HEK293 (cell line): ENCODE measurements at regions not wholly inside any gene's neighbourhood (a gene's known extent, or its start where the extent isn't known, plus 50 kb on each side); places are given as distances from the start of the nearest gene placed in this dataset.

Experiments
- KLF7 ChIP-seq: fragments of 450-650 bp; formaldehyde crosslinking; IDR thresholded peaks from 2 replicates; pipeline ENCODE4 v1.5.1; 2016; ENCODE audit warnings: missing biosample characterization, missing genetic modification characterization, borderline replicate concordance
- TCF7L2 ChIP-seq: IDR thresholded peaks from 2 replicates; pipeline ENCODE4 v1.6.1; 2011; ENCODE audit warnings: low read depth, mild to moderate bottlenecking, inconsistent platforms, low read length, moderate library complexity, borderline replicate concordance
- ZNF24 ChIP-seq: fragments of 450-650 bp; formaldehyde crosslinking; IDR thresholded peaks from 2 replicates; pipeline ENCODE4 v1.5.1; 2016; ENCODE audit warnings: missing biosample characterization, missing genetic modification characterization
- TF ChIP-seq, protein P1 (sequence below): fragments of 450-650 bp; formaldehyde crosslinking; IDR thresholded peaks from 2 replicates; pipeline ENCODE4 v1.5.1; 2016; ENCODE audit warnings: missing biosample characterization, missing genetic modification characterization
- TF ChIP-seq, protein P2 (sequence below): fragments of 450-650 bp; formaldehyde crosslinking; IDR thresholded peaks from 2 replicates; pipeline ENCODE4 v1.5.1; 2016; ENCODE audit warnings: missing biosample characterization, missing genetic modification characterization
- TF ChIP-seq, protein P3 (sequence below): fragments of 450-650 bp; IDR thresholded peaks from 2 replicates; pipeline ENCODE4 v1.5.1; 2018; ENCODE audit warnings: missing biosample characterization, mild to moderate bottlenecking, missing genetic modification characterization

DNA sequence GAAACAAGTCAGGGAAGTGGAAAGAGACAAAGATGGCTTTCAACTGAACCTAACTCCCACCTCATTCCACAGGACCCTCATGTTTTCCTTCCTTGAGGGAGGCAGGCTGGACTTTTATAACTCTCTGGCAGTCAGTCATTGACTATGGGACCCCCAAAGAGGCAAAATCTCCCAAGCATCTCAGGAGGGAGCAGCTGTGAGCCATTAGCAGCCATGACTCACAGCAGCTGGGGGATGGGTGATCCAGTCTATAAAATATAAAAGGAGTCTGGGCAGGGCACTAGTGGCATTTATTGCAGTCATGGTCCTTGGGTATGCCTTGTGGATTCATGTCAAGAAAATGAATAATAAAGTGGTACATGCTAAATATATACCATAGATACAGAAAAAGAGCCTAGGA lies 387.0 kb upstream of the CHD6 start:
- TF ChIP-seq, protein P1, sequence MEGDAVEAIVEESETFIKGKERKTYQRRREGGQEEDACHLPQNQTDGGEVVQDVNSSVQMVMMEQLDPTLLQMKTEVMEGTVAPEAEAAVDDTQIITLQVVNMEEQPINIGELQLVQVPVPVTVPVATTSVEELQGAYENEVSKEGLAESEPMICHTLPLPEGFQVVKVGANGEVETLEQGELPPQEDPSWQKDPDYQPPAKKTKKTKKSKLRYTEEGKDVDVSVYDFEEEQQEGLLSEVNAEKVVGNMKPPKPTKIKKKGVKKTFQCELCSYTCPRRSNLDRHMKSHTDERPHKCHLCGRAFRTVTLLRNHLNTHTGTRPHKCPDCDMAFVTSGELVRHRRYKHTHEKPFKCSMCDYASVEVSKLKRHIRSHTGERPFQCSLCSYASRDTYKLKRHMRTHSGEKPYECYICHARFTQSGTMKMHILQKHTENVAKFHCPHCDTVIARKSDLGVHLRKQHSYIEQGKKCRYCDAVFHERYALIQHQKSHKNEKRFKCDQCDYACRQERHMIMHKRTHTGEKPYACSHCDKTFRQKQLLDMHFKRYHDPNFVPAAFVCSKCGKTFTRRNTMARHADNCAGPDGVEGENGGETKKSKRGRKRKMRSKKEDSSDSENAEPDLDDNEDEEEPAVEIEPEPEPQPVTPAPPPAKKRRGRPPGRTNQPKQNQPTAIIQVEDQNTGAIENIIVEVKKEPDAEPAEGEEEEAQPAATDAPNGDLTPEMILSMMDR, result no peak
- no peak for TF ChIP-seq ZNF24
- no peak for TF ChIP-seq KLF7 (tag by site-specific recombination)
- TF ChIP-seq, protein P2, sequence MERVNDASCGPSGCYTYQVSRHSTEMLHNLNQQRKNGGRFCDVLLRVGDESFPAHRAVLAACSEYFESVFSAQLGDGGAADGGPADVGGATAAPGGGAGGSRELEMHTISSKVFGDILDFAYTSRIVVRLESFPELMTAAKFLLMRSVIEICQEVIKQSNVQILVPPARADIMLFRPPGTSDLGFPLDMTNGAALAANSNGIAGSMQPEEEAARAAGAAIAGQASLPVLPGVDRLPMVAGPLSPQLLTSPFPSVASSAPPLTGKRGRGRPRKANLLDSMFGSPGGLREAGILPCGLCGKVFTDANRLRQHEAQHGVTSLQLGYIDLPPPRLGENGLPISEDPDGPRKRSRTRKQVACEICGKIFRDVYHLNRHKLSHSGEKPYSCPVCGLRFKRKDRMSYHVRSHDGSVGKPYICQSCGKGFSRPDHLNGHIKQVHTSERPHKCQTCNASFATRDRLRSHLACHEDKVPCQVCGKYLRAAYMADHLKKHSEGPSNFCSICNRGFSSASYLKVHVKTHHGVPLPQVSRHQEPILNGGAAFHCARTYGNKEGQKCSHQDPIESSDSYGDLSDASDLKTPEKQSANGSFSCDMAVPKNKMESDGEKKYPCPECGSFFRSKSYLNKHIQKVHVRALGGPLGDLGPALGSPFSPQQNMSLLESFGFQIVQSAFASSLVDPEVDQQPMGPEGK (tag by site-specific recombination), result no peak
- TF ChIP-seq, protein P3, sequence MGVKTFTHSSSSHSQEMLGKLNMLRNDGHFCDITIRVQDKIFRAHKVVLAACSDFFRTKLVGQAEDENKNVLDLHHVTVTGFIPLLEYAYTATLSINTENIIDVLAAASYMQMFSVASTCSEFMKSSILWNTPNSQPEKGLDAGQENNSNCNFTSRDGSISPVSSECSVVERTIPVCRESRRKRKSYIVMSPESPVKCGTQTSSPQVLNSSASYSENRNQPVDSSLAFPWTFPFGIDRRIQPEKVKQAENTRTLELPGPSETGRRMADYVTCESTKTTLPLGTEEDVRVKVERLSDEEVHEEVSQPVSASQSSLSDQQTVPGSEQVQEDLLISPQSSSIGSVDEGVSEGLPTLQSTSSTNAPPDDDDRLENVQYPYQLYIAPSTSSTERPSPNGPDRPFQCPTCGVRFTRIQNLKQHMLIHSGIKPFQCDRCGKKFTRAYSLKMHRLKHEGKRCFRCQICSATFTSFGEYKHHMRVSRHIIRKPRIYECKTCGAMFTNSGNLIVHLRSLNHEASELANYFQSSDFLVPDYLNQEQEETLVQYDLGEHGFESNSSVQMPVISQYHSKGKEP (tag by site-specific recombination), result no peak
- TF ChIP-seq TCF7L2, result no peak
